ENCODE measurements at regions not wholly inside any gene's neighbourhood (a gene's known extent, or its start where the extent isn't known, plus 50 kb on each side); places are given as distances from the start of the nearest gene placed in this dataset.
"Not testable (repeated sequence)": the region's sequence is repeated elsewhere in the genome, so short reads cannot be mapped to it uniquely, and the experiment has no call there.

DNA sequence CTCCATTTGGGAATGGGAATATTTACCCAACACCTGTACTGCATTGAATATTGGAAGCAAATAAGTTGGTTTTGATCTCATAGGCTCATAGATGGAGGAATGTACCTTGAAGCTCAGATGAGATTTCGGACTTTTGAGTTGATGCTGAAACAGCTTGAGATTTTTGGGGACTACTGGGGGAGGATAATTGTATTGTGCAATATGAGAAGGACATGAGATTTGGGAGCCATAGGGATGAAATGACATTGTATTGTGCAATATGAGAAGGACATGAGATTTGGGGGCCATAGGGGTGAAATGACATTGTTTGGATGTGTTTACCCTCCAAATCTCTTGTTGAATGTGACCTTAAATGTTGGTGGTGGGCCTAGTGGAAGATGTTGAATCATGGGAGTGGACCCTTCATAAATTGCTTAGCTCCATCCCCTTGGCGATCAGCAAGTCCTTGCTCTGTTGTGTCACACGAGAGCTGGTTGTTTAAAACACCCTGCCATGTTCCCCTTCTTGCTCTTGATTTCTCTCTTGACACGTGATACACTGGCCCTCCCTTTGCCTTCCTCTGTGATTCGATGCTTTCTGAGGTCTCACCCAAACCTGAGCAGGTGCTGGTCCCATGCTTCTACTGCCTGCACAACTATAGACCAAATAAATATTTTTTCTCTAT lies 4464.8 kb upstream of the OR11H1 start:
- peaks cover 37 to 58% (median 51%) of the 10 kb centered on the region in 7 donors for H3K9me3 Mint-ChIP-seq
- H3K9me3 ChIP-seq (replicated peaks in 1 of 2; ENCODE audit: control insufficient read depth in 1 of 2, insufficient read depth in 1 of 2, low read length in 2 of 2), result peaks cover 50 to 52% of the 10 kb centered on the region in 2 donors
- intact Hi-C loops (cut with micrococcal nuclease), result not testable (repeated sequence)

DNA sequence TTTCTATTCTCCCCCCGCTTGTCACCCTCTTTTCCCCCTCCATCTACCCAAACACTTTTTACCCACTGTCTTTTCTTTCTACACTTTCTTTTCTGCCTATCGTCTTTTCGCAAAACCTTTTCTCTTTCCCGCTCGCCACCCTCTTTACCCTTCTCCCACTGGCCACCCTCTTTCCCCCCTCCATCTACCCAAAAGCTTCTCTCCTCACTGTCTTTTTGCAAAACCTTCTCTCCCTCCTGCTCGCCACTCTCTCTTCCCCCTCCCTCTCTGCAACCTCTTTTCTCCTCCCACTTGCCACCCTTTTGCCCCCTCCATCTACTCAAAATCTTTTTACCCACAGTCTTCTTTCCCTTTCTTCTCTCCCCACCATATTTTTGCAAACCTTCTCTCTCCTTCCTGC lies 4462.8 kb upstream of the OR11H1 start:
- H3K27me3 Mint-ChIP-seq (ENCODE audit: low read depth in 3 of 3); H3K36me3 Mint-ChIP-seq; H3K4me1 Mint-ChIP-seq; H3K27ac Mint-ChIP-seq; H2AFZ ChIP-seq (ENCODE audit: insufficient read depth, low read depth, low read length, poor library complexity, severe bottlenecking); H3K27ac ChIP-seq (ENCODE audit: low read depth in 1 of 2, low read length in 2 of 2); H3K9ac ChIP-seq (ENCODE audit: insufficient read depth, low read length, poor library complexity, severe bottlenecking); H3K4me1 ChIP-seq (ENCODE audit: control insufficient read depth in 1 of 2, insufficient read depth in 2 of 2, low read length in 2 of 2); intact Hi-C loops (cut with micrococcal nuclease); H3K79me2 ChIP-seq (ENCODE audit: insufficient read depth, low read length); DNase-seq; H3K36me3 ChIP-seq (replicated peaks in 1 of 2; ENCODE audit: control insufficient read depth in 1 of 2, insufficient read depth in 2 of 2, low read length in 2 of 2); H3K27me3 ChIP-seq (ENCODE audit: control insufficient read depth in 2 of 2, insufficient read depth in 2 of 2, low read length in 2 of 2); H4K20me1 ChIP-seq (ENCODE audit: insufficient read depth, low read length); H3K4me2 ChIP-seq (replicated peaks; ENCODE audit: extremely low read depth, low read length, poor library complexity, severe bottlenecking); H3K4me3 ChIP-seq (replicated peaks in 1 of 3; ENCODE audit: low read depth in 2 of 3, low read length in 3 of 3); H3K4me3 Mint-ChIP-seq: not testable (repeated sequence)
- peaks cover 37 to 58% (median 50%) of the 10 kb centered on the region in 7 donors for H3K9me3 Mint-ChIP-seq
- H3K9me3 ChIP-seq (replicated peaks in 1 of 2; ENCODE audit: control insufficient read depth in 1 of 2, insufficient read depth in 1 of 2, low read length in 2 of 2), result peaks cover 46 to 49% of the 10 kb centered on the region in 2 donors
- 76% methylated on average over 6 of the region's 6 CpGs for WGBS (ENCODE audit: insufficient coverage)

More for the DNA sequence above, 4464.8 kb upstream of the OR11H1 start:
- not testable (repeated sequence) for H3K4me2 ChIP-seq (replicated peaks; ENCODE audit: extremely low read depth, low read length, poor library complexity, severe bottlenecking); H3K27ac ChIP-seq (ENCODE audit: low read depth in 1 of 2, low read length in 2 of 2); H3K4me3 ChIP-seq (replicated peaks in 1 of 3; ENCODE audit: low read depth in 2 of 3, low read length in 3 of 3); H3K4me3 Mint-ChIP-seq; H3K9ac ChIP-seq (ENCODE audit: insufficient read depth, low read length, poor library complexity, severe bottlenecking); H3K27me3 Mint-ChIP-seq (ENCODE audit: low read depth in 3 of 3); H3K4me1 ChIP-seq (ENCODE audit: control insufficient read depth in 1 of 2, insufficient read depth in 2 of 2, low read length in 2 of 2); H3K79me2 ChIP-seq (ENCODE audit: insufficient read depth, low read length); H3K4me1 Mint-ChIP-seq; H3K36me3 Mint-ChIP-seq; DNase-seq; H3K27ac Mint-ChIP-seq; H3K36me3 ChIP-seq (replicated peaks in 1 of 2; ENCODE audit: control insufficient read depth in 1 of 2, insufficient read depth in 2 of 2, low read length in 2 of 2); H3K27me3 ChIP-seq (ENCODE audit: control insufficient read depth in 2 of 2, insufficient read depth in 2 of 2, low read length in 2 of 2); H2AFZ ChIP-seq (ENCODE audit: insufficient read depth, low read depth, low read length, poor library complexity, severe bottlenecking); H4K20me1 ChIP-seq (ENCODE audit: insufficient read depth, low read length)
- 54% methylated on average over 5 of the region's 5 CpGs for WGBS (ENCODE audit: insufficient coverage)

DNA sequence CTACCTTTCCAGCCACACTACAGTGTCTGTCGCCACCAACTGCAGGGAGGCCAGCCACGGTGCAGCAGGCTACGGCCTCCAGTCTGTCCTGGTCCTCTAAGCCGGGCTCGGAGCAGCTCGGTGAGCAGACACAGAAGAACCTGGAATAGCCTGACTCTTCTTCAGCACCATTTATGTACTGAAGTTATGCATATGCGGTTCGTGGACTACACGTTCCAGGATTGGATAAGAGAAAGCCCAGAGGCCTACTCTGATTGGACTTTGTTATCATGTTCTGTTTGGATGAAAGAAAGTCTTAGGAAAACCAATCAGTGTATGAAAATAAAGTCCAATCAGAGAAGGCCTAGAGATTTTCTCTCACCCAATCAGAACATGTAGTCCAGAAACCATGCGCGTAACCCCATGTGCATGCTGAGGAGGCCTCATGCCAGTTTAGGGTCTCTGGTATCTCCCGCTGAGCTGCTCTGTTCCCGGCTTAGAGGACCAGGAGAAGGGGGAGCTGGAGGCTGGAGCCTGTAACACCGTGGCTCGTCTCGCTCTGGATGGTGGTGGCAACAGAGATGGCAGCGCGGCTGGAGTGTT lies 4462.0 kb upstream of the OR11H1 start:
- H3K27me3 Mint-ChIP-seq (ENCODE audit: low read depth in 3 of 3); H3K4me1 Mint-ChIP-seq; H3K27ac Mint-ChIP-seq; intact Hi-C loops (cut with micrococcal nuclease); H4K20me1 ChIP-seq (ENCODE audit: insufficient read depth, low read length); H3K36me3 ChIP-seq (replicated peaks in 1 of 2; ENCODE audit: control insufficient read depth in 1 of 2, insufficient read depth in 2 of 2, low read length in 2 of 2); H3K27me3 ChIP-seq (ENCODE audit: control insufficient read depth in 2 of 2, insufficient read depth in 2 of 2, low read length in 2 of 2); DNase-seq; H3K27ac ChIP-seq (ENCODE audit: low read depth in 1 of 2, low read length in 2 of 2); H3K36me3 Mint-ChIP-seq; H2AFZ ChIP-seq (ENCODE audit: insufficient read depth, low read depth, low read length, poor library complexity, severe bottlenecking); H3K4me2 ChIP-seq (replicated peaks; ENCODE audit: extremely low read depth, low read length, poor library complexity, severe bottlenecking); H3K4me3 Mint-ChIP-seq; H3K9ac ChIP-seq (ENCODE audit: insufficient read depth, low read length, poor library complexity, severe bottlenecking); H3K79me2 ChIP-seq (ENCODE audit: insufficient read depth, low read length); H3K4me1 ChIP-seq (ENCODE audit: control insufficient read depth in 1 of 2, insufficient read depth in 2 of 2, low read length in 2 of 2): not testable (repeated sequence)
- Histone ChIP-seq H3K4me3 (replicated peaks in 1 of 3; ENCODE audit: low read depth in 2 of 3, low read length in 3 of 3) (peak overlapping the region in 1 of 3 experiments; percentile 34), H3K9me3 (replicated peaks in 1 of 2; ENCODE audit: control insufficient read depth in 1 of 2, insufficient read depth in 1 of 2, low read length in 2 of 2) (peaks cover 42% of the 10 kb centered on the region in 2 donors)
- H3K9me3 Mint-ChIP-seq, result peaks cover 37 to 53% (median 48%) of the 10 kb centered on the region in 7 donors
- WGBS (ENCODE audit: insufficient coverage), result 82% methylated on average over 14 of the region's 18 CpGs

Measured in CD14-positive monocyte (primary cell).